IMR-90 (cell line): ENCODE measurements at regions not wholly inside any gene's neighbourhood (a gene's known extent, or its start where the extent isn't known, plus 50 kb on each side); places are given as distances from the start of the nearest gene placed in this dataset.

Experiments used
- ATAC-seq: fragments of 200-7000 bp; cut with Tn5 transposase; 2 replicates; pipeline ENCODE4 v1.9.1; 2020; ENCODE audit warnings: low read depth, mild to moderate bottlenecking, moderate library complexity
- BruUV-seq: library from RNA; stranded (reverse); fragments of 400-500 nt; replicated peaks from 2 replicates; lab custom pipeline; 2021; lab: Mats Ljungman, UMichigan
- CTCF ChIA-PET: fragments of 300-600 bp; formaldehyde crosslinking; extraction: SDS; loops from one replicate; lab custom pipeline; 2021; ENCODE audit warnings: antibody characterized with exemption; lab: Yijun Ruan, JAX
- POLR2A ChIA-PET: fragments of 300-600 bp; sonication (Branson Sonifier 250); formaldehyde crosslinking; loops from one replicate; lab custom pipeline; 2022; ENCODE audit warnings: antibody characterized with exemption; ENCODE audit not compliant: unreplicated experiment; lab: Charles Lee
- DNase-seq: peaks from one replicate; pipeline ENCODE4 v3.0.0; 2013
- H2AFZ ChIP-seq: replicated peaks from 2 replicates; pipeline ENCODE3; 2013; ENCODE audit warnings: low read length, mild to moderate bottlenecking; ENCODE audit not compliant: poor library complexity
- H2AK5ac ChIP-seq: 2 replicates; pipeline ENCODE4 v1.6.1; 2013; ENCODE audit warnings: low read depth, low read length, inconsistent platforms
- H2AK9ac ChIP-seq: replicated peaks from 2 replicates; pipeline ENCODE3; 2013; ENCODE audit warnings: mild to moderate bottlenecking, low read depth, low read length, moderate library complexity; ENCODE audit not compliant: poor library complexity
- H2BK120ac ChIP-seq: 2 replicates; pipeline ENCODE4 v1.6.1; 2013; ENCODE audit warnings: low read depth, low read length, inconsistent platforms
- H2BK15ac ChIP-seq: 3 replicates; pipeline ENCODE4 v1.6.1; 2013; ENCODE audit warnings: low read depth, low read length, inconsistent platforms
- H2BK20ac ChIP-seq: 2 replicates; pipeline ENCODE4 v1.6.1; 2013; ENCODE audit warnings: low read depth, mild to moderate bottlenecking, inconsistent platforms, low read length, moderate library complexity
- H2BK5ac ChIP-seq: 2 replicates; pipeline ENCODE4 v1.6.1; 2013; ENCODE audit warnings: mild to moderate bottlenecking, low read depth, low read length, inconsistent platforms; ENCODE audit not compliant: poor library complexity, severe bottlenecking
- H3K14ac ChIP-seq: replicated peaks from 2 replicates; pipeline ENCODE4 v1.6.1; 2013; ENCODE audit warnings: low read depth, low read length, inconsistent platforms
- H3K18ac ChIP-seq: 2 replicates; pipeline ENCODE4 v1.6.1; 2013; ENCODE audit warnings: low read depth, low read length, control low read depth
- H3K23ac ChIP-seq: 2 replicates; pipeline ENCODE4 v1.6.1; 2013; ENCODE audit warnings: low read depth, low read length, inconsistent platforms
- H3K27ac ChIP-seq: 2 replicates; pipeline ENCODE4 v1.5.1; 2013; ENCODE audit warnings: mild to moderate bottlenecking, control low read depth, low read length; ENCODE audit not compliant: insufficient read depth
- H3K27me3 ChIP-seq: 2 replicates; pipeline ENCODE4 v1.6.1; 2013; ENCODE audit warnings: low read length; ENCODE audit not compliant: control insufficient read depth, insufficient read depth
- H3K36me3 ChIP-seq: 2 replicates; pipeline ENCODE4 v1.6.1; 2013; ENCODE audit warnings: low read length, mixed read lengths; ENCODE audit not compliant: control insufficient read depth, insufficient read depth
- H3K4ac ChIP-seq: 2 replicates; pipeline ENCODE4 v1.6.1; 2013; ENCODE audit warnings: low read depth, low read length, inconsistent platforms
- H3K4me1 ChIP-seq: 2 replicates; pipeline ENCODE4 v1.6.1; 2013; ENCODE audit warnings: low read length, mixed read lengths; ENCODE audit not compliant: control insufficient read depth, insufficient read depth
- H3K4me2 ChIP-seq: 2 replicates; pipeline ENCODE4 v1.6.1; 2013; ENCODE audit warnings: low read depth, mild to moderate bottlenecking, control low read depth, low read length, moderate library complexity
- H3K4me3 ChIP-seq: 2 replicates; pipeline ENCODE4 v1.5.1; 2013; ENCODE audit warnings: low read depth, mild to moderate bottlenecking, control low read depth, low read length, moderate library complexity; ENCODE audit not compliant: insufficient read depth
- H3K56ac ChIP-seq: 2 replicates; pipeline ENCODE4 v1.6.1; 2013; ENCODE audit warnings: low read length, inconsistent platforms; ENCODE audit not compliant: insufficient read depth; ENCODE audit errors: extremely low read depth
- H3K79me1 ChIP-seq, 2 experiments: 2 replicates each; pipeline ENCODE4 v1.6.1; 2013; ENCODE audit warnings: low read length in 2 of 2, inconsistent platforms in 1 of 2, low read depth in 1 of 2
- H3K9ac ChIP-seq: 2 replicates; pipeline ENCODE4 v1.6.1; 2013; ENCODE audit warnings: low read depth, low read length, control low read depth
- H3K9me1 ChIP-seq: 2 replicates; pipeline ENCODE4 v1.6.1; 2013; ENCODE audit warnings: low read length, inconsistent platforms; ENCODE audit not compliant: insufficient read depth
- H3K9me3 ChIP-seq: 2 replicates; pipeline ENCODE4 v1.6.1; 2013; ENCODE audit warnings: low read length; ENCODE audit not compliant: control insufficient read depth, insufficient read depth
- H4K20me1 ChIP-seq: 2 replicates; pipeline ENCODE4 v1.6.1; 2013; ENCODE audit warnings: low read length, inconsistent platforms; ENCODE audit not compliant: insufficient read depth
- H4K5ac ChIP-seq: 2 replicates; pipeline ENCODE4 v1.6.1; 2013; ENCODE audit warnings: mild to moderate bottlenecking, low read depth, low read length, control low read depth
- H4K8ac ChIP-seq, 2 experiments: 2 replicates each; pipeline ENCODE4 v1.6.1; 2013; ENCODE audit warnings: low read depth in 2 of 2, low read length in 2 of 2, control low read depth in 1 of 2, inconsistent platforms in 1 of 2
- H4K91ac ChIP-seq: 2 replicates; pipeline ENCODE4 v1.6.1; 2013; ENCODE audit warnings: low read depth, low read length, inconsistent platforms; ENCODE audit not compliant: insufficient read depth
- CEBPB ChIP-seq: IDR thresholded peaks from 2 replicates; pipeline ENCODE4 v1.6.1; 2012; ENCODE audit warnings: low read depth, low read length, improper control_type of control experiment
- MAFK ChIP-seq: IDR thresholded peaks from 2 replicates; pipeline ENCODE4 v1.6.1; 2012; ENCODE audit warnings: low read depth, low read length, improper control_type of control experiment
- MAZ ChIP-seq: IDR thresholded peaks from 2 replicates; pipeline ENCODE4 v1.6.1; 2012; ENCODE audit warnings: low read depth, mild to moderate bottlenecking, low read length, improper control_type of control experiment, moderate library complexity, borderline replicate concordance
- MXI1 ChIP-seq: IDR thresholded peaks from 2 replicates; pipeline ENCODE4 v1.6.1; 2012; ENCODE audit warnings: low read depth, mild to moderate bottlenecking, low read length, moderate library complexity, borderline replicate concordance
- RFX5 ChIP-seq: IDR thresholded peaks from 2 replicates; pipeline ENCODE4 v1.8.0; 2012; ENCODE audit warnings: low read depth, mild to moderate bottlenecking, low read length, moderate library complexity
- USF2 ChIP-seq: fragments of 150-350 bp; IDR thresholded peaks from 2 replicates; pipeline ENCODE4 v1.6.1; 2017; ENCODE audit warnings: mild to moderate bottlenecking, antibody characterized with exemption, low read length, low read depth
- WGBS, 2 experiments: methylation state at CpG; one replicate each; pipeline versions ENCODE4 v1.1.5 to v1.1.7; 2013; ENCODE audit warnings: missing lambda C conversion rate in 2 of 2; ENCODE audit not compliant: insufficient read length in 1 of 2; ENCODE audit errors: extremely low coverage in 2 of 2; 5-methylcytosine and 5-hydroxymethylcytosine counted together
- dilution Hi-C: fragments of 300-500 bp; cut with HindIII; formaldehyde crosslinking; loops from one replicate; pipeline ENCODE4 v1.14.3; 2018; ENCODE audit warnings: low sequenced_read_pairs; ENCODE audit not compliant: unreplicated experiment
- in situ Hi-C: fragments of 300-500 bp; cut with MboI; formaldehyde crosslinking; loops from 3 replicates; pipeline ENCODE4 v1.14.3; 2019; ENCODE audit warnings: low sequenced_read_pairs, inconsistent platforms, mixed read lengths
- intact Hi-C: fragments of 100-400 bp; cut with micrococcal nuclease; formaldehyde crosslinking; loops from 2 replicates; pipeline ENCODE4 v1.10.0; 2022
- TF ChIP-seq, protein P1 (sequence below): fragments of 150-350 bp; IDR thresholded peaks from 2 replicates; pipeline ENCODE4 v1.6.1; 2016; ENCODE audit warnings: low read depth, mild to moderate bottlenecking, low read length, moderate library complexity, borderline replicate concordance

GRCh38 chr2:195162194-195162593 lies 494.8 kb upstream of the SLC39A10 start:
- dilution Hi-C loops (no loop called here), in situ Hi-C loops (no loop called here), intact Hi-C loops (no loop called here)
- H2AK9ac ChIP-seq: no peak overlapping the region
- no peak overlapping the region for H2BK15ac ChIP-seq
- no peak overlapping the region for H3K9ac ChIP-seq
- H4K91ac ChIP-seq: no peak overlapping the region
- H2BK20ac ChIP-seq: no peak overlapping the region
- H4K20me1 ChIP-seq: no peaks in the 10 kb centered on the region
- no peak overlapping the region for H2AK5ac ChIP-seq
- H3K36me3 ChIP-seq: no peaks in the 10 kb centered on the region
- no peaks in the 10 kb centered on the region for H3K27me3 ChIP-seq
- WGBS, 2 experiments: no CpG with 5 or more reads among the region's 3 CpGs
- H3K14ac ChIP-seq: no peak overlapping the region
- no peak overlapping the region for H3K18ac ChIP-seq
- H3K4me1 ChIP-seq: no peaks in the 10 kb centered on the region
- H4K5ac ChIP-seq: no peak overlapping the region
- H3K9me3 ChIP-seq: no peaks in the 10 kb centered on the region
- POLR2A ChIA-PET: no interaction called here
- H3K23ac ChIP-seq: no peak overlapping the region
- no peak overlapping the region for H2BK5ac ChIP-seq
- no peak overlapping the region for H3K27ac ChIP-seq
- no peak overlapping the region for H2BK120ac ChIP-seq
- H3K4me3 ChIP-seq: no peak overlapping the region
- DNase-seq (no peak), ATAC-seq (no peak)
- BruUV-seq: no TSS peak
- H3K79me1 ChIP-seq: no peaks in the 10 kb centered on the region
- H3K4ac ChIP-seq: no peak overlapping the region
- no peak for TF ChIP-seq CEBPB
- no peak for TF ChIP-seq MXI1
- no peak for TF ChIP-seq MAZ
- no peak for TF ChIP-seq RFX5
- TF ChIP-seq, protein P1, sequence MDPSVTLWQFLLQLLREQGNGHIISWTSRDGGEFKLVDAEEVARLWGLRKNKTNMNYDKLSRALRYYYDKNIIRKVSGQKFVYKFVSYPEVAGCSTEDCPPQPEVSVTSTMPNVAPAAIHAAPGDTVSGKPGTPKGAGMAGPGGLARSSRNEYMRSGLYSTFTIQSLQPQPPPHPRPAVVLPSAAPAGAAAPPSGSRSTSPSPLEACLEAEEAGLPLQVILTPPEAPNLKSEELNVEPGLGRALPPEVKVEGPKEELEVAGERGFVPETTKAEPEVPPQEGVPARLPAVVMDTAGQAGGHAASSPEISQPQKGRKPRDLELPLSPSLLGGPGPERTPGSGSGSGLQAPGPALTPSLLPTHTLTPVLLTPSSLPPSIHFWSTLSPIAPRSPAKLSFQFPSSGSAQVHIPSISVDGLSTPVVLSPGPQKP: no peak
- TF ChIP-seq USF2: no peak
- no peak for TF ChIP-seq MAFK
- H2AFZ ChIP-seq: no peak overlapping the region
- H4K8ac ChIP-seq: no peak overlapping the region
- H3K4me2 ChIP-seq: no peak overlapping the region
- CTCF ChIA-PET: no interaction called here
- H3K56ac ChIP-seq: no peak overlapping the region
- H3K9me1 ChIP-seq: no peaks in the 10 kb centered on the region
